HG03432 (cell line): ENCODE measurements at regions not wholly inside any gene's neighbourhood (a gene's known extent, or its start where the extent isn't known, plus 50 kb on each side); places are given as distances from the start of the nearest gene placed in this dataset.
"Not testable (repeated sequence)": the region's sequence is repeated elsewhere in the genome, so short reads cannot be mapped to it uniquely, and the experiment has no call there.

Experiments
- ATAC-seq: cut with Tn5 transposase; IDR thresholded peaks from one replicate; pipeline ENCODE4 v1.9.1; 2021; ENCODE audit warnings: mild to moderate bottlenecking, moderate library complexity; ENCODE audit not compliant: unreplicated experiment

DNA sequence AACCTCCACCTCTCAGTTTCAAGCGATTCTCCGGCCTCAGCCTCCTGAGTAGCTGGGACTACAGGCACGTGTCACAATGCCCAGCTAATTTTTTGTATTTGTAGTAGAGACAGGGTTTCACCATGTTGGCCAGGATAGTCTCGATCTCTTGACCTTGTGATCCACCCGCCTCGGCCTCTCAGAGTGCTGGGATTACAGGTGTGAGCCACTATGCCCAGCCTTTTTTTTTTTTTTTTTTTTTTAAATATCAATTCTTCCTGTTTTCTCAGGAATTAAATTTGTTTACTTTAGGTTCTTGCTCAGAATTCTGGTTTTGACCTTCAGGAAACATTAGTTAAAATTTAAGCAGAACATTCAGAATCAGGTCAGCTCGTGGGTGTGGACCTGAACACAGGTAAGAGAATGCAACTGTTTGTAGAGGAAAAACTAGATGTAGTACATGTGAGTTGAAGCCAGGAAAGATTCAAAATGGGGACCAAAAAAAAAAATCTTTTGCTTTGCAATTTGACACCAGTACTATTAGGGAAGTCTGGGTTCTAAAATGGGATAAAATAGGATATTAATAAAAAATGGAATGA, 65.5 kb upstream of the ERV3-1 start:
- not testable (repeated sequence) for ATAC-seq

- not testable (repeated sequence) for ATAC-seq
These were observed 63.0 kb upstream of the ERV3-1 start for GRCh38 chr7:65069476-65069875.

DNA sequence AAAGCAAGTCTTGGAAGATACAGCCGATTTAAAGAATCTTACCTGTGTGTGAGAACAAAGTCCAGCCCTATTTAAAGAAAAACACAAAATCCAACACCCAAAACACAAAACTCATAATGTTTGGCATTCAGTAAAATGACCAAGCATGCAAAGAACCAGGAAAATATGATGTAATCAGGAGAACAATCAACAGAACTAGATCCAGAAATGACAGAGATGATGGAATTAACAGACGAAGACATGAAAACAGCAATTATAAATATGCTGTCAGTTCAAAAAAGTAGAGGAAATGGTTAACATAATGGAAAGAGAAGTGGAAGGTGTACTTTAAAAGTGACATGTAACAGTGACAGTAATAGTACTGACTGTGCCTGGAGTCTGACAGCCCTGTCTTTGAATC, 56.1 kb upstream of the ERV3-1 start:
- not testable (repeated sequence) for ATAC-seq

- ATAC-seq: not testable (repeated sequence)
These were observed 52.8 kb upstream of the ERV3-1 start for GRCh38 chr7:65059247-65059646.
